ENCODE measurements at regions not wholly inside any gene's neighbourhood (a gene's known extent, or its start where the extent isn't known, plus 50 kb on each side); places are given as distances from the start of the nearest gene placed in this dataset.

DNA sequence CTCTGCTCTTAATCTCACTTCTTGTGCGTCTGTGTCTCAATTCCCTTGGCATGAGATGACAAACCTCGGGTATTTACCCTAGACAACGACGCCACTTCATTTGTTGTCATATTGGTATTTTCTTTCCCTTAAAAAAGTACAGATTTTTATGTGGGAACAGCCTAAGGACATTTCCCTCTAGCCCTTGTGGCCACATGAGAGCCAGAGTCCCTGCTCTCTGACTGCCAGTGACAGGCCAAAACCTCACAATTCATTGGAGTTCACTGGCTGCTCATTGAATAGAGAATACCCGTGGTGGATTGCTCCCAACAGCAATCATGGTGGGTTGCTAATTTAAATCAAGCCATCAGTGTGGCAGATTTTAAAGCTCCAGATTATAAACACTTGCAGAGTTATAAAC is 191.3 kb upstream of the FAM3C start:
- DNase-seq (no peak), ATAC-seq (no peak)
- Histone ChIP-seq H3K4me1 (no peaks in the 10 kb centered on the region), H3K36me3 (no peaks in the 10 kb centered on the region), H3K4me3 (no peak overlapping the region), H3K9me3 (no peaks in the 10 kb centered on the region), H3K27me3 (no peaks in the 10 kb centered on the region), H3K27ac (no peak overlapping the region)
- TF ChIP-seq, protein P1, sequence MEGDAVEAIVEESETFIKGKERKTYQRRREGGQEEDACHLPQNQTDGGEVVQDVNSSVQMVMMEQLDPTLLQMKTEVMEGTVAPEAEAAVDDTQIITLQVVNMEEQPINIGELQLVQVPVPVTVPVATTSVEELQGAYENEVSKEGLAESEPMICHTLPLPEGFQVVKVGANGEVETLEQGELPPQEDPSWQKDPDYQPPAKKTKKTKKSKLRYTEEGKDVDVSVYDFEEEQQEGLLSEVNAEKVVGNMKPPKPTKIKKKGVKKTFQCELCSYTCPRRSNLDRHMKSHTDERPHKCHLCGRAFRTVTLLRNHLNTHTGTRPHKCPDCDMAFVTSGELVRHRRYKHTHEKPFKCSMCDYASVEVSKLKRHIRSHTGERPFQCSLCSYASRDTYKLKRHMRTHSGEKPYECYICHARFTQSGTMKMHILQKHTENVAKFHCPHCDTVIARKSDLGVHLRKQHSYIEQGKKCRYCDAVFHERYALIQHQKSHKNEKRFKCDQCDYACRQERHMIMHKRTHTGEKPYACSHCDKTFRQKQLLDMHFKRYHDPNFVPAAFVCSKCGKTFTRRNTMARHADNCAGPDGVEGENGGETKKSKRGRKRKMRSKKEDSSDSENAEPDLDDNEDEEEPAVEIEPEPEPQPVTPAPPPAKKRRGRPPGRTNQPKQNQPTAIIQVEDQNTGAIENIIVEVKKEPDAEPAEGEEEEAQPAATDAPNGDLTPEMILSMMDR (IDR thresholded peaks at IDR 0.05) = no peak
- intact Hi-C loops (cut with DNase I) = no loop called here

GRCh38 chr7:121582258-121582657 is 186.2 kb upstream of the FAM3C start:
- H3K27ac ChIP-seq = no peak overlapping the region
- intact Hi-C loops (cut with DNase I) = no loop called here
- no peak overlapping the region for H3K4me3 ChIP-seq
- DNase-seq = no peak
- H3K9me3 ChIP-seq = no peaks in the 10 kb centered on the region
- no peaks in the 10 kb centered on the region for H3K4me1 ChIP-seq
- H3K27me3 ChIP-seq = no peaks in the 10 kb centered on the region
- ATAC-seq = no peak
- TF ChIP-seq, protein P1 (IDR thresholded peaks at IDR 0.05) = no peak
- H3K36me3 ChIP-seq = no peaks in the 10 kb centered on the region

GRCh38 chr7:121579639-121580038 is 183.5 kb upstream of the FAM3C start:
- no peaks in the 10 kb centered on the region for H3K27me3 ChIP-seq
- TF ChIP-seq, protein P1 (IDR thresholded peaks at IDR 0.05) = no peak
- no peaks in the 10 kb centered on the region for H3K36me3 ChIP-seq
- DNase-seq (no peak), ATAC-seq (no peak)
- H3K9me3 ChIP-seq = no peaks in the 10 kb centered on the region
- H3K4me1 ChIP-seq = no peaks in the 10 kb centered on the region
- H3K4me3 ChIP-seq = no peak overlapping the region
- intact Hi-C loops (cut with DNase I) = no loop called here
- no peak overlapping the region for H3K27ac ChIP-seq

GRCh38 chr7:121578669-121579068 is 182.6 kb upstream of the FAM3C start:
- Histone ChIP-seq H3K4me3 (no peak overlapping the region), H3K4me1 (no peaks in the 10 kb centered on the region), H3K27ac (no peak overlapping the region), H3K36me3 (no peaks in the 10 kb centered on the region), H3K9me3 (no peaks in the 10 kb centered on the region), H3K27me3 (no peaks in the 10 kb centered on the region)
- TF ChIP-seq, protein P1 (IDR thresholded peaks at IDR 0.05) = no peak
- no peak for DNase-seq
- ATAC-seq = no peak
- intact Hi-C loops (cut with DNase I) = no loop called here

GRCh38 chr7:121576148-121576917 is 180.2 kb upstream of the FAM3C start:
- Histone ChIP-seq H3K9me3 (no peaks in the 10 kb centered on the region), H3K27me3 (no peaks in the 10 kb centered on the region), H3K27ac (no peak overlapping the region), H3K4me1 (no peaks in the 10 kb centered on the region), H3K4me3 (no peak overlapping the region), H3K36me3 (no peaks in the 10 kb centered on the region)
- no peak for ATAC-seq
- TF ChIP-seq, protein P1 (IDR thresholded peaks at IDR 0.05) = no peak
- intact Hi-C loops (cut with DNase I) = no loop called here
- no peak for DNase-seq
